DMS153 (cell line): ENCODE measurements at regions not wholly inside any gene's neighbourhood (a gene's known extent, or its start where the extent isn't known, plus 50 kb on each side); places are given as distances from the start of the nearest gene placed in this dataset.
A peak's percentile ranks its signal among the peaks of the same experiment; 100 is the strongest.

Experiments used
- DNase-seq: peaks from one replicate; lab custom pipeline; 2025; lab: John Stamatoyannopoulos, UW

GRCh38 chr6:105648276-105648675, 245.4 kb upstream of the PREP start:
- DNase-seq: no peak

DNA sequence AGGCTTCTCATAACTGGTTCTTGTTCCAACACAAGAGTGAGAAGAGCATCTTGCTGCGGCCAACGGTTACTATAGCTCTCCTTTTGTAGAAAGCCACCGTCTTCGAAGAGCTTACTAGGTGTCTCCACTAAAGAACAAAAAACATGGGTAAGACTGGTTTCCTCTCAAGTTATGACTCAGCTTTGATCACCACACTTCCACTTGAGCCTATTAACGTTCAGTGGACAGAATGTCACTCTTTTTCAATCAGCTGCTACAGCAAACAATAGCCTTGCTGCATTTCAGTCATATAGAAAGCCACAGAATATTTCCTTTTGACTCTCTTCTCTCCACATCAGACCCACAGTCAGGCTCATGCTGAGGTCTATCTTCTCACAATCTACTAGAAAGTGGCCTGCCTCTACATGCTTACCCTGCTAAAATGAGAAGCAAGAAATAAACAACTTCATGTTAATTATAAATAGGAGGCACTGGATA, 243.5 kb upstream of the PREP start:
- no peak for DNase-seq

- no peak for DNase-seq
These were observed 243.1 kb upstream of the PREP start for GRCh38 chr6:105645958-105646357.

- no peak for DNase-seq
These were observed 242.3 kb upstream of the PREP start for GRCh38 chr6:105645156-105645555.

DNA sequence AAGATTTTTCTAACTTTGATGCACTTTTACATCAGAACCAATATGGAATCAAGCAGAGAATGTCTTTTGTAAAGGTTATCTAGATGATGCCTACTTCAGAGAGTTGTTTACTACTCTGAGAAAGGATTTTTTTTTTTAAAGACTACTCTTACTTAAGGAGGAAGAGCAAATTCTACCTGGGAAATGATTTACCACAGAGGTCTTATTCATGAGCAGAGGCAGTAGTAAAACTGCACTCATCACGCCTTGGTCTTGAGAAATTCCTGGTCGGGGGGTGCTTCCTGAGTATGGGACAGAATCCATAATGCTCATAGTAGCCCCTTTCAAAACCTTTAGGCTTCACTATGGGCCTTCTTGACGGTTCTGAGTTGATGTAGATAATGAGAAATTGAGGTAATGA, 241.8 kb upstream of the PREP start:
- no peak for DNase-seq

DNA sequence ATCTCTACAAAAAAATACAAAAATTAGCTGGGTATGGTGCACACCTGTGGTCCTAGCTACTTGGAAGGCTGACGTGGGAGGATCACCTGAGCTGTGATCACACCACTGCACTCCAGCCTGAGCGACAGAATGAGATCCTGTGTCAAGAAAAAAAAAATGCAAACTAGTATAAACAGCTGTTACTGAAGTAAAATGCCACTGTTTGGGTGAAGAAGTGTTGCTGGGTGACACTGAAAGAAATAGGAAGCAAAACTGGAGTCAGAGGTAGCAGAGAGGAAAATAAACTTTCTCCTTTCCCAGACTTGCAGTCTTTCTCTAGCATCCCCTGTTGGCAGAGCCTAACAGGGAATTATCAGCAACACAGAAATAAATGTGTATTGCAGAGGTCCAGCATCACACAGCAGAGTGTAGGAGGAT, 241.2 kb upstream of the PREP start:
- DNase-seq: no peak

DNA sequence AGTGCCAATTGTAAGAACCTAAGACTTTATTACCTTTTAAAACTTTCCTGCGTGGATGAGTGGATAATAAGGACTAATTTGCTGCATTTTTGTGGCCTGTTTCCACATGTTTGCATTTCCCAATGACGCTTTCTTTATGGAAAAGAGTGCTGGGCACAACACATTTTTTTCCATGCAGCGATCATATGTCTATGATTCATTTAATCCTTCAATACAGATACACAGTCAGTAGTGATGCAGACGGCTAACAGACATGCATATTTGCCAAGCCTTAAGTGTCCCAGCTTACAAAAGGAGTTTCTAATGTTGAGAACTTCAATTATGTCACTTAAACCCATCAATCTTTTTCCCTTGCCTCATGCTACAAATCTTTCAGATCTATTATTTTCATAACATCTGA, 239.8 kb upstream of the PREP start:
- DNase-seq: peak; percentile 35

DNA sequence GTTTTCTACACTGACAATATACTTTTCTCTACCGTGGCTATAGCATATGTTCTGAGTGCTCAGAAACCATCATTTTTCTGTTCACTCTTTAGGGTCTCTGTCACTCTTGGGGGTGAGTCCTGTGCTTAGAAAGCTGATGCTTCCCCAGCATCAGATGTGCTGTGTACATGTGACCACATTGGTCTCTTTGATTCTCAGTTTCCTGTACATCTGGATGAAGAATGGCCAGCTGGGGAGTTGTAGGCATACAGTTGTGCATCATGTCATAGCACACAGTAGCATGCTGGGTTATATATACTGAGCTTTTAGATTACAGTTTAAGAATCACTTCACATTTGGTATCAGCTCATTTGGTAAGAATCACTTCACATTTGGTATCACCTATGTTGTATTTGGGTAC, 238.6 kb upstream of the PREP start:
- no peak for DNase-seq

DNA sequence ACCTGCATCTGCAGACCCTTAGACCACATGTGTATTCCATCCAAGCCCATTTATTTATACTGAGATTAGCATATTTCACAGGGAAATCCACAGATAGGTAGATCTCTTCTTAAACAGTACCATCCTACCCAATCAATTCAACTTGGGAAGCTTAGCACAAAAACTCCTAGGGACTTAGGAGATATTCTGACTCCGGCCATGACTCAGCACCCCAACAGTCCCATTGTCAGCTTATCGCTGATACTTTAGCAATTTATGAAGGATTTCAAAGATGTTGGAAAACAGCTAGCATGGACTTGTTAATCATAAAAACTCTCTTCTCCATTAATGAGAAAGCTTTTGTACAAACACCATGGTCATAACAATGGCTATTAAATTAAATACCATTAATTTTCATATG, 236.2 kb upstream of the PREP start:
- no peak for DNase-seq

- DNase-seq: no peak
These were observed 230.9 kb upstream of the PREP start for GRCh38 chr6:105633814-105634213.

- DNase-seq: no peak
These were observed 225.4 kb upstream of the PREP start for GRCh38 chr6:105628156-105628860.

- DNase-seq: no peak
These were observed 223.6 kb upstream of the PREP start for GRCh38 chr6:105626295-105627158.

DNA sequence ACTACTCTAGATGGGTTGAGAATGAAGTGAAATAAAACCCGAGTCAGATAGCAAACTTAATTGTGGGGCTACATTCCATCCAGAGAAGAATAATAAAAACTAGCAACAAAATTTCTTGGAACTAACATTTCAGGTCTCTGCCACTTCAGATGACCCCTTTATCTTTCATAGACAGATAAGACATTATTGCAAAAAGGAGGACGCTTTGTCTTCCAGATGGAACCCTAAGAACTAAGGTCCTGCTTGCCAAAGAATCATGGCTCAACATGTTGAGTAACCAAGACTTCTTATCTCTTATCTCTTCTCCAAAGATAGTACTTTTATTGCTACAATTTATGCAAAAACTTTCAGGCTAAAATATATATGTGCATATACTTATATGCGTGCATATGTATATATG, 221.1 kb upstream of the PREP start:
- no peak for DNase-seq

- DNase-seq: no peak
These were observed 219.3 kb upstream of the PREP start for GRCh38 chr6:105622226-105622625.

DNA sequence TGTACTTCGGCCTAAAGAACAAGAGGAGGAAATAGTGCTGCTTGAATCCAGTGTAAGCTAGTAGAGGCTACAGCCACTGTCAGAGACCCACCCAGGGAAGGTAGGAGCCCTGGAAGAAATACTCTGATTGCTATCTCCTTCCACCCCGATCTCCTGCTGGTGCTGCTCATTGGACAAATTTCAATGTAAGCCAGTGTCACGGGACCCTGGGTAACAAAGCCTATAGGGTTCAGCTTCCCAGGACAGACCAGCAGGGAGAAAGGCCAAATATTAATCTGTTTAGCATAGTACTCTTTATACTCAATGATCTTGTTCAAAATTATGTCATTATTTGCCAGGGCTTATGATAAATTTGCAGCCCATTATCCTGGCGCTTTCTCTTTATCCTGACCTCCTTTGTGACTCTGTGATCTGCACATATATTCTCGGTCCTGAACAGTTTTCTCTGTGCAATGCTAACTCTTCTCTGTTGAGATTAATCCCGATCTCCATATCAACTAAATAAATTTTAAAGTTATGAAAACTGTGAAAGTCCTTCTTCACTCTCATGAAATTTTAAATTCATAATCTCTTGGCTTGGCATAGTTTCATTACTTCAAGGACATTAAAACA, 218.8 kb upstream of the PREP start:
- no peak for DNase-seq

DNA sequence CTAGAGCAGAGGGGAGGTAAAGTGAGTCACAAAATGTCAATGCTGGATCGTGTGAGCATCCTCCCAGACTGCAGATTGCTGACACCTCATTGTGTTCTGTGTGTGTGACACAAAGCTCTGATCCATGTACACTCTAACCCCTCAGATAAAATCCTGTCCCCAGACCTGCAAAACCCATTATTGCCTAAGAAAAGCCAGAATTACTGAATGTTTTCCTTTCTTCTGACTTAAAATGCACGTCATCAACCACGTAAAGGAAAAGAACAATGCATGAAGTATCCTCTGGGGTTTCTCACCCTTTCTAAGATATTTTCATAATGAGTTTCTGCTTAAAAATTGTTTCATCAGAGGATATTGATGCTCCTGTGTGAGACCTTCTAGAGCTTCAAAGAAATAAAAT, 218.0 kb upstream of the PREP start:
- no peak for DNase-seq

- DNase-seq: no peak
These were observed 217.3 kb upstream of the PREP start for GRCh38 chr6:105619971-105620741.

GRCh38 chr6:105618247-105618646, 215.4 kb upstream of the PREP start:
- DNase-seq: no peak

- DNase-seq: no peak
These were observed 213.6 kb upstream of the PREP start for GRCh38 chr6:105616521-105616920.

DNA sequence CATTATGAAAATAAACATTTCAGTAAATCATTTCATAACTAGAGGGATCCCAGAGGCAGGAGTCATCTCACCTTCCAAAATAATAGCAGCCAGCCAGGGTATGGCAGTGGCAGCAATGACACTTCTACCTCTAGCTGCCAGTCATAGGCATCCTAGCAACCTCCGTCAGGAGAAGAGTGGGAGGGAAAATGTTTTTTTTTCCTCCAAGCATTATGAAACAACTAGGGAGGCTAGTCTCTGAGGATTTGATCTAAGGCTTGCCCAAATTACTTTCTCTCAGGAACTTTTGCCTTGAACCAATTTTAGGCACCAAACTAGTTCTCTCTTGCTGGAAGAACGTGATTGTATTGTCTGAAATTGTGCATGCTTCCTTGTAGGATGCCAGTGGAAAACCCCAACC, 208.7 kb upstream of the PREP start:
- no peak for DNase-seq

GRCh38 chr6:105609375-105609991, 206.6 kb upstream of the PREP start:
- DNase-seq: no peak
